GM18951 (cell line): ENCODE measurements at regions not wholly inside any gene's neighbourhood (a gene's known extent, or its start where the extent isn't known, plus 50 kb on each side); places are given as distances from the start of the nearest gene placed in this dataset.

Experiments
- POLR2A ChIP-seq: IDR thresholded peaks from 4 replicates; pipeline ENCODE4 v1.6.1; 2011; ENCODE audit warnings: mild to moderate bottlenecking; ENCODE audit not compliant: insufficient read length, insufficient read depth; ENCODE audit errors: extremely low read depth
- in situ Hi-C: fragments of 300-500 bp; cut with MboI; formaldehyde crosslinking; loops from one replicate; pipeline ENCODE4 v1.12.0; 2022; ENCODE audit warnings: low sequenced_read_pairs, mixed read lengths, inconsistent platforms; ENCODE audit not compliant: unreplicated experiment

DNA sequence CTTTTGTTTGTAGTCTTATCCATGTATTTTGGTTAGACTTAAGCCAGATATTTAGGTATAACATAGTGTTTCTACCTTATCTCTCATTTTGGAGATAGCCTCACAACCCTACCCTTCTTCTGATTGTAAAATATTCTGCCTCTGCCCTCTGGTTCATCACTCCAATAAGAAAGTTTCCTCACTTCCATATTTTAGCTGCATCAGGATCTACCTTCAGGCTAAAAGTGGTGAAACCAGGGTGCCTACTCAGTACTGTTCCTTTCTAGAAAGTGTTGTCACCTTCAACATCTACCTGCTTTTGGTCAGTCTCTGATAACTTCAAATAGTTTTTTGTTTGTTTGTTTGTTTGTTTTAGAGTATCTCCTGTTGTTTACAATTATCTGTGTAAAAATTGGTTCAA, 294.6 kb downstream of the ANXA1 start:
- in situ Hi-C loops, result no loop called here
- TF ChIP-seq POLR2A, result no peak

DNA sequence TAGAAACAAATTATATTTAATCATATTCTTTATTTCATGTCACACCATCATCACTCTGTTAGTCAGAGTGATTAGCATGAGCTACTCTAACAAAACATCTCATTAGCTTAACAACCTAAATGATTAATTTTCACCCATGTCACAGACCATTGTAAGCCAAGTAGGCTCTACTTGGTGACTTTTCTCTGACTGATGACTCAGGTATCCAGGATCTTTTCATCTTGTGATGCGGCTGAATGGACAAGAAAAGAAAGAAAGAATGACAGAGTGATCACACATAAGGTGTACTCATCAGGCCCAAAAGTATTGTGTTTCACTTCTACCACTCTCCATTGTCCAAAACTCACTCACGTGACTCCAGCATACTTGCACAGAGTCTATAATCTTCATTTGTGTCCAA, 299.3 kb downstream of the ANXA1 start:
- in situ Hi-C loops, result no loop called here
- no peak for TF ChIP-seq POLR2A

DNA sequence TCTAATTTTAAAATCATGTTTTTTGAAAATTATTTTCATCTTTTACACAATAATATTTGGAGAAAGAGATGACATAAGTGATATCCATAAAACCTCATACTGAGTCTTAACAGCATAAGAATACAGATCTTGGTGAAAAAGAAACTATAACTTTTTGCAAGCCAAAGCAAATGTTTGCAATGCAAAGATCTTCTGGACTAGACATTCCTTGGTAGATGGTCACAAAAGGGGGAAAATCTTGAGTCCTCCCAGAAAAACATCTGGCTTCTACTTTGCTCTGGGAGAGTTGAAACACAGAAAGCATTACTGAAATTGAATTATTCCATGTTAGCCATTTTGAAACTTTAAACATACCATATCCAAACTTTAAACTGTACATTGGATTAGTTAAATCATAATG, 308.2 kb downstream of the ANXA1 start:
- in situ Hi-C loops, result no loop called here
- TF ChIP-seq POLR2A, result no peak

DNA sequence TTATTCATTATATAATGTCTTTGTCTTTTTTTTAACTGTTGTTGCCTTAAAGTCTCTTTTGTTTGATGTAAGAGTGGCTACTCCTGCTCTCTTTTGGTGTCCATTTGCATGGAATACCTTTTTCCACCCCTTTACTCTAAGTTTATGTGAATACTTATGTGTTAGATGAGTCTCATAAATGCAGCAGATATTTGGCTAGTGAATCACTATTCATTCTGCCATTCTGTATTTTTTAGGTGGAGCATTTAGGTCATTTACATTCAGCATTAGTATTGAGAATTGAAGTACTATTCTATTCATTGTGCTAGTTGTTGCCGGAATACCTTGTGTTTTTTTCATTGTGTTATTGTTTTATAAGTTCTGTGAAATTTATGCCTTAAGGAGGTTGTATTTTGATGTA, 317.1 kb downstream of the ANXA1 start:
- TF ChIP-seq POLR2A, result no peak
- in situ Hi-C loops, result no loop called here

DNA sequence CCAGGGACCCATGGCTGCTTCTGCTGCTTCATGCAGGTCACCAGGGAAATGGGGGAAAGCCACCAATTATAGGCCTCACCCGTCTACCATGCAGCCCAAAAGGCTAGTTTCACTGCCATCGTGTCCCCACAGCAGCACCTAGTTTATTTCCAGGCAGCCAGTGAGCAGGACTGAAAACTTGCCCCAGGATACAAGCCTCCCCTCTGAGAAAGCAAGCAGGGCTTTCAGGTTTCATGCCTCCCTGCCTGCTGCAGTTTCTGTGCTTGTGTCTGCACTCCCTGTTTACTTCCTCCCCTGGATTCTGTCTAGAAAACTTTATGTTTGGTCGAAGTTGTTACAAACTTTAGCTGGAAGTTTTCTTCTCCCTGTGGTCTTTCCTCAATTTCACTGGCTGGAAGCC, 319.1 kb downstream of the ANXA1 start:
- in situ Hi-C loops, result no loop called here
- TF ChIP-seq POLR2A, result no peak

DNA sequence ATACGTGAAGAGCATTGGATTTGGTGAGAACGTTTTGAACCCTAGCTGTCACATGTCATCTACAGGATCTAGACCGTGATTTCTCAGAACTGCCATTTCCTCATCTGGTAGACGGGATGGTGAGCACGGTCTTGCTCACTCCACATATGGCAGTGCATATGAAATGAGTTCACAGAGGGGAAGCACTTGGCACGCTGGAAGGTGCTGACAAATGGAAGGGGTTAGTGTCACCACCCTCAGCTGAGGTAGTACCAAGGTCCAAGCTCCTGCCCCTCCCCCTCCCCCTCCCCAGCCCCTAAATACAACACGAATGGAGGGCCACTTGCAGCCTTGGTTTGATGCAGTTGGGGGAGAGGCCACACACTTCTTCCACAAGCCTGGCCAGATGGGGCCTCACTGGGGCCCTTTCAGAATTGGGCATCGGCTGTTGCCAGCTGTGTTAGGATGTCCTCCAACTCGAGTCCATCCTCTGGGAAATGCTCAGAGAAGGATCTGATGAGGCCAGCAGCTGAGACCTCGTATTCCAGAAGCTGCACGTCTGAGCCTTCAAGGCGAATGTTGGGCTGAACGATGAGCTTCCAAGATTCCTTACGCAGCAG, 322.4 kb downstream of the ANXA1 start:
- no peak for TF ChIP-seq POLR2A
- in situ Hi-C loops, result no loop called here

DNA sequence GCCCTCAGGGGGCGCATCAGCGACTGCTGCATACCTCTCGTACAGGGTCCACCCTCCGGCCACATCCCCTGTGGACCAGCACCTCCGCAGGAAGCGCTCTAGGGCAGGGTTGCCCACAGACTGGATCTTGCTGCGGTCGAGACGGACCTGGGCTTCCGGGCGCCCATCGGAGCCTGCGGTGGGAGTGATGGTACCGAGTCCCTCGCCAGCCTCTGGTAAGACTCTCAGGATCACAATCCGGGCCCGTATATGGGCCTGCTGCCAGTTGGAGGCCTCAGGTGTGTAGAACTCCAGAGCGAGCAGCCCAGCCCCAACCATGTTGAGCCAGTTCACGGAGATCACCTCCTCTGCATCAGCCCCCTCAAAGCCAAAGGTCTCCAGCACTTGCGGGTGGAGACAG, 323.0 kb downstream of the ANXA1 start:
- in situ Hi-C loops, result no loop called here
- no peak for TF ChIP-seq POLR2A

DNA sequence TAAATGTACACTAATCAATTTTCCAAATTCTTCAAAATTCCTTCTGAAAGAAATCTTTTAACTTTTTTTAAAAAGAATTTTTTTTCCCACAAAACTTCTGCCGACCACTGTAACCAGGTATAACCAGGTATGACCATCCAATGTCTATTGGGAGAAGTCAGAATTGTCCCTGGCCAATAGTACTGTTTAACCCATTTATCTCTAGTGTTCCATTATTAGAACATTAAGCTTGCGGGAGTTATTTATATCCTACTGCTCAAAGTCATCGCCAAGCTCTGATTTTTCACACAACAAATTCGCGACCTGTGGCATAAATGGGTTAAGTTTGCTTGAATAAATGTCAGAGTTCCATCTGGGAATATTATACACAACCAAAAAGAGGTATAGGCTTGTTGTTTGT, 343.2 kb downstream of the ANXA1 start:
- TF ChIP-seq POLR2A, result no peak
- in situ Hi-C loops, result no loop called here

DNA sequence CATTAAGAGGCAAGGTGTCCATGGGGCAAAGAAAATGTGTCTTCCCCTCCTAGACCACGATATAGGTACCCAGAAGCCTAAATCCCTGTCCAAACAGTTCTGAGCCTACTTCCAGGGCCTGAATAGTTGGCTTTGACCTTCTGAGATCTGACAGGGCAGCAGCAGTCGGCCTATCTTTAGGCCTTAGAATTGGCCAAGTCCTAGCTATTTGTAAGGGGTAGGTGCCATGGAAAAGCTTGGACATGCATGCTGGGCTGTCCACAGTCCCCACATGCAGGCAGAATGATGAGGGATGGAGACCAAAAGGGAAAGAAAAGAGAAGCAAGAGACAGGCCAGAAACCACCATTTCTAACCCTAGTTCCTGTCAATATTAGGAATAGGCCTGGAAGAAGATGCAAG, 346.1 kb downstream of the ANXA1 start:
- TF ChIP-seq POLR2A, result no peak
- in situ Hi-C loops, result no loop called here

DNA sequence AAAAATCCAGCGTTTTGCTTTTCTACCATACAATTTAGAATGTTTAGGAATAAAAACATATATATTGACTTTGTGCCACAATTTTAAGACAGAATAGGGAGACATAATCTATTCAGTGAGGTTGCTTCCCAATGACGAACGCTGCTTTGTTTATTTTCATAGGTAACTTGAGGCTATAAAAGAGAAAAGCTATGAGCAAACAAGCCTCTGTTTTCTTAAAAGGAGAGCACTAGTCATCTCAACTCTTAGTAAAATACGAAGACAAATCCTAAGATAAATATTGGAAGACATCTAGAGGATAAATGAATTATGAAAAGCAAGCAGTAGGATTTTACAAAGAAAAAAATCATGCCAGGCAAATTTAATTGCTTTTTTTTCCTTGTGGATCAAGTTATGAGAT, 363.6 kb downstream of the ANXA1 start:
- in situ Hi-C loops, result no loop called here
- no peak for TF ChIP-seq POLR2A

DNA sequence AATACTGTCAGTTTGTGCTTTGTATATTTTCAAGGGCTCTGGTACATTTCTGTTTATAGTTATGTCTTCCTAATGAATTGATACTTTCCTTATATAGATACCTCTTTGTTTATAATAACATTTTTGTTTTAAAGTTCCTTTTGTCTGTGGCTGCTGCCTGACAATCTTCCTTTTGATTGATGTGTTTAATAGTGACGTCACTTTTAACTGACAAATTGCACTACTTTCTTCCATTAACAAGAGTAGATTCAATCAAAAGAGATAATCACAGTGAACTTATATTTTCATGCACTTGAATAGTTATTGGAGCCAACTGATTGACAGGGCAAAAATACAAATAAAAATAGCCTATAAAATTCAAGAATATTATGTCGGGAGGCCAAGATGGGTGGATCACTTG, 371.7 kb downstream of the ANXA1 start:
- no peak for TF ChIP-seq POLR2A
- in situ Hi-C loops, result no loop called here

DNA sequence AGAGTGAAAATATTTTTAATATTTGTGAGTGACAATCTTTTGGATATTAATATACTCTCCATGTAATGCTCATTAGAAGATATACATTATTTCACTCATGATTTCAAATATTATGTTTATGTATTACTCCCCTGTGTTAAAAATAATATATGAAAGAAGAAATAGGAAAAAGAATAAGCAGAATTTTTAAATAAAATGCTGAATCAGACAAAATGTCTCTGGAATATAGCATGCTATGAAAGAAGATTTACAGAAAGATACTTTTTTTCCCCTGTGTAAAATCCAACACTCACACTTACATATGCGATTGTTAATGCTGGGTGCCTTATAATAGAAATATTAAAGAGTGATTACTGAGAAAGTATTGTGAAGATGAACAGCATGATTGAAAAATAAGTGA, 373.7 kb downstream of the ANXA1 start:
- no peak for TF ChIP-seq POLR2A
- in situ Hi-C loops, result no loop called here

DNA sequence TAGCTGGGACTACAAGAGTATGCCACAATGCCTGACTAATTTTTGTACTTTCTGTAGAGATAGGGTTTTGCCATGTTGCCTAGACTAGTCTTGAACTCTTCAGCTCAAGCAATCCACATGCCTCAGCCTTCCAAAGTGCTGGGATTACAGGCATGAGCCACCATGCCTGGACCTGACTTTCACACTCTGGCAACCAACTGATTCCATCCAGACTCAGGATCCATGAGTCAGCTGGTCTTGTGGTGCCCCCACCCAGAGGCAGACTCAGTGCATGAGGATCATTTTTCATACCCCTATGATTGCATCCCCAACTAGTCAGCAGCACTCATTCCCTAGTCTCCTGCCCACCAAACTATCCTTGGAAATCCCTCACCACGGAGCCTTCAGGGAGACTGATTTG, 375.9 kb downstream of the ANXA1 start:
- in situ Hi-C loops, result no loop called here
- no peak for TF ChIP-seq POLR2A

DNA sequence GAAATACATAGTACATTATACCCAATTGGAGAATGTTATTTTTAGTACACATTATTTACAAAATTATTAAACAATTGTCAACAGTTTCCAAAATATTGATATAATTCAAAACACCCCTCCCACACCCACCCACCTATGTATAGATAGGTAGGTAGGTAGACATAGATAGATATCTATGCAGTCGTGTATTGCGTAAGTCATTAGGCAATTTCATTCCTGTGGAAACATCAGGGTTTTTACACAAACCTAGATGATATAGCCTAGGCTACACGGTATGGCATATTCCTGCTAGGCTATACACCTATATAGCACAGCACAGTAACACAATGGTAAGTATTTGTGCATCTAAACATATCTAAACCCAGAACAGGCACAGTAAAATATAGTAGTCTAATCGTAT, 377.3 kb downstream of the ANXA1 start:
- in situ Hi-C loops, result no loop called here
- no peak for TF ChIP-seq POLR2A

DNA sequence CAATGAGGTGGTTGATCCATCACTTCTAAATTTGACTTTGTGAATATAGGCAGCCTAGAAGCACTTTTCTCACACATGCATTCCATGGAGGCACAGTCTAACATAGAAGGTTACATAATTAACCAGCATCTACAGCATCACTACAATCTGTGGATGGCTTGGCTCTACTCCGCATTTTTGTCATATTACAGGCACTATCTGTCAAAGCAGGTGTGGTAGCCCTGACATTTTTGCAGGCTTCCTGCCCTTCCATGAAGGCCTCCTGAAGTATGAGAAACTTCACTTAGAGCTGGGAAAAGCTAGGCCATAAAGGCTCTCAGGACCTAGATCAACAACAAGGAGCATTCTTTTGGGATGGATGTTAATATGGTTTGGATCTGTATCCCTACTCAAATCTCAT, 378.0 kb downstream of the ANXA1 start:
- no peak for TF ChIP-seq POLR2A
- in situ Hi-C loops, result no loop called here
